ENCODE measurements at regions not wholly inside any gene's neighbourhood (a gene's known extent, or its start where the extent isn't known, plus 50 kb on each side); places are given as distances from the start of the nearest gene placed in this dataset.

GRCh38 chr14:26017270-26017669, 580.6 kb downstream of the NOVA1 start:
- TF ChIP-seq, protein P1, sequence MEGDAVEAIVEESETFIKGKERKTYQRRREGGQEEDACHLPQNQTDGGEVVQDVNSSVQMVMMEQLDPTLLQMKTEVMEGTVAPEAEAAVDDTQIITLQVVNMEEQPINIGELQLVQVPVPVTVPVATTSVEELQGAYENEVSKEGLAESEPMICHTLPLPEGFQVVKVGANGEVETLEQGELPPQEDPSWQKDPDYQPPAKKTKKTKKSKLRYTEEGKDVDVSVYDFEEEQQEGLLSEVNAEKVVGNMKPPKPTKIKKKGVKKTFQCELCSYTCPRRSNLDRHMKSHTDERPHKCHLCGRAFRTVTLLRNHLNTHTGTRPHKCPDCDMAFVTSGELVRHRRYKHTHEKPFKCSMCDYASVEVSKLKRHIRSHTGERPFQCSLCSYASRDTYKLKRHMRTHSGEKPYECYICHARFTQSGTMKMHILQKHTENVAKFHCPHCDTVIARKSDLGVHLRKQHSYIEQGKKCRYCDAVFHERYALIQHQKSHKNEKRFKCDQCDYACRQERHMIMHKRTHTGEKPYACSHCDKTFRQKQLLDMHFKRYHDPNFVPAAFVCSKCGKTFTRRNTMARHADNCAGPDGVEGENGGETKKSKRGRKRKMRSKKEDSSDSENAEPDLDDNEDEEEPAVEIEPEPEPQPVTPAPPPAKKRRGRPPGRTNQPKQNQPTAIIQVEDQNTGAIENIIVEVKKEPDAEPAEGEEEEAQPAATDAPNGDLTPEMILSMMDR (IDR thresholded peaks at IDR 0.05; ENCODE audit: insufficient read depth, low read length, missing control alignments), result no peak
- ChIA-PET POLR2A (no interaction called here), CTCF (no interaction called here)
- no peak overlapping the region for H3K4me3 ChIP-seq (ENCODE audit: low read depth, low read length)
- no peak for DNase-seq (ENCODE audit: low read depth, low spot score)

DNA sequence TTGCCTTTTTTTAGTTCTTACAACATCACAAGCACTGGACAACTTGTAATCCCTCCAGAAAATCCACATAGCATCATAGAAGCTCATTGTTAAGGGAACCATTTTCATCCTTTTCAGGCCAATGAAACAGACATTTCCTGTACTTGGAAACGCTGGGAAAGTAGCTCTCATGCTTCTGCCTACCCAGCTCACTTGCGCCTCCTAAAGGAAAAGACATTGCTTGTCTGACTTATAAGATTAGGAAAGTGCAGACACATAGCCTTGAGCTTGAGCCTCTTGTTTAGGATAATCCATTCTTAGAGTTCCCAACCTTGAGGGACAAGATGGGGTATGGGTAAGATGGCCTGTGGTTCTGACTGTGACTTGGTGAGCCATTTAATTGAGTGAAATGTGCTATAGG, 589.5 kb downstream of the NOVA1 start:
- DNase-seq (ENCODE audit: low read depth, low spot score), result no peak
- ChIA-PET CTCF (no interaction called here), POLR2A (no interaction called here)
- H3K4me3 ChIP-seq (ENCODE audit: low read depth, low read length), result no peak overlapping the region
- TF ChIP-seq, protein P1 (IDR thresholded peaks at IDR 0.05; ENCODE audit: insufficient read depth, low read length, missing control alignments), result no peak

DNA sequence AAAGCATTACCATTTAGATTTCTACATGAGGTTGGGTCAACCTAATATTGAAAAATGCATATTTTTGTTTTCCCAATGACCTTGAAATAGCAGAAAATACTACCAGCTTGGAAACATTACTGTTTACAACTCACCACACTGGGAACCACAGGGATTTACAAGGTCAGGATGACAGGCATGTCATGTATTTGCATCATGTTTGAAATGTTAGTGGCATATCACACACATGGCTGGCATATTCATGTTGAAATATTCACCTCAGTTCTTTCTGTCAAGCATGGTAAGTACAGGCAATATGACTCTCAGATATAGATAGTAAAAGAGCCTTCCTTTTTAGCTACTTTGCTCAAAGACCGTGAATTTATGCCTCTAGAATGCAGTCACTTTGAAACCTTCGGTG, 593.5 kb downstream of the NOVA1 start:
- ChIA-PET CTCF (no interaction called here), POLR2A (no interaction called here)
- TF ChIP-seq, protein P1 (IDR thresholded peaks at IDR 0.05; ENCODE audit: insufficient read depth, low read length, missing control alignments), result no peak
- DNase-seq (ENCODE audit: low read depth, low spot score), result no peak
- H3K4me3 ChIP-seq (ENCODE audit: low read depth, low read length), result no peak overlapping the region

DNA sequence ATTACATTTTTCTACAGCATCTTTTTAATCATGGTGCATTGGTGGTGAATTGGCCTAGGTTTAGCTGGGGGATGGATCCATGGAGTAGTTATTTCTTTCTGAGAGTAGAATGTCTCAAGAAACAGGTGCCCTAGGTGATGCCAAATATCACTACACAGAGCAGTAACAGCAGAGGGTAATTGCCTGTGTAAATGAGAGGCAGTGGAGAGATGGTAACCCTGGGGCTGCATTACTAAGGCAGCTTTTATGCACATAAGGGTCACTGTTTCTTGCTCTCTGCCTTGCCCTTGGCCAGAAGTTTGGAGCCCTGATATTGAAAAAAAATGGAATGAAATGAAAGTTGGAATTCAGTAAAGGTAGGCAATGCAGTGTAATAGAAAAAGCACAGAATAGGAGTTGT, 604.0 kb downstream of the NOVA1 start:
- H3K4me3 ChIP-seq (ENCODE audit: low read depth, low read length), result no peak overlapping the region
- ChIA-PET CTCF (no interaction called here), POLR2A (no interaction called here)
- DNase-seq (ENCODE audit: low read depth, low spot score), result no peak
- TF ChIP-seq, protein P1 (IDR thresholded peaks at IDR 0.05; ENCODE audit: insufficient read depth, low read length, missing control alignments), result no peak

DNA sequence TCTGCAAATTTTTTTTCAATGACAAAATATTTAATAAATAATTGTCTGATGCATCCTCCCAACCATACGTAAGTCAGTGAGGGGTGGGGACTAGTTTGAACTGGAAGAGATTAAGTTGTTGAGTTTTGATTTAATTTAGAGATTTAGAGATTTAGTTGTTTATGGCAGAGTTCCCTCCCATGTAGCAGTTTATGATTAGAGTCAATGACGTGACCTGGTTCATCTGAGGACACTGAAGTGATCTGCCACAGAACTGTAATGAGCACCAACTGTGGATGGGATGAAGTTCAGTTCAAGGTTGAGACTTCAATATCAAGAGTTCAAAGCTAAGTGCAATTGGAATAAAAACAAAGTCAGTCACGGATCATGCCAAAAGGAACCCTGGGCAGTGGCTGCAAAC, 609.3 kb downstream of the NOVA1 start:
- no peak for DNase-seq (ENCODE audit: low read depth, low spot score)

DNA sequence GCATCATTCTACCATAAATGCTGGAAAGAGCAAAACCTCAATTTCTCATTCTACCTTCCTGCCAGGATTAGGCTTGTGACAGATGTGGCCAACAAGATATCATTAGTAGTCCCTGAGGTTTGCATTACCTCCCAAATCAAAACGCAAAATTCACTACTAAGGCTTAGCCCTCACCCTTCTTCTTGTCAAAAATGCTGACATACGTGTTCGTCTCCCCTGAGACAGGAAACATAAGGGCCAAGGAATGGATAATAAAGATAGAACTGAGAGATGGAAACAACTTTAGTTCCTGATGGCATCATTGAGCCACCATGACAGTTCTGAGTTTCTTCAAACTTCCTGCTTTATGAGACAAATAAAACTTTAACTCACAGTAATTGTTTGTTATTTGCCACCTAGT, 642.1 kb downstream of the NOVA1 start:
- no peak overlapping the region for H3K4me3 ChIP-seq (ENCODE audit: low read depth, low read length)
- ChIA-PET POLR2A (no interaction called here), CTCF (no interaction called here)
- no peak for DNase-seq (ENCODE audit: low read depth, low spot score)
- TF ChIP-seq, protein P1 (IDR thresholded peaks at IDR 0.05; ENCODE audit: insufficient read depth, low read length, missing control alignments), result no peak

More for the DNA sequence above, 609.3 kb downstream of the NOVA1 start:
- CTCF ChIA-PET, result no interaction called here
- TF ChIP-seq, protein P1 (IDR thresholded peaks at IDR 0.05; ENCODE audit: insufficient read depth, low read length, missing control alignments), result no peak
- POLR2A ChIA-PET, result no interaction called here
- H3K4me3 ChIP-seq (ENCODE audit: low read depth, low read length), result no peak overlapping the region
